ENCODE measurements at regions not wholly inside any gene's neighbourhood (a gene's known extent, or its start where the extent isn't known, plus 50 kb on each side); places are given as distances from the start of the nearest gene placed in this dataset.

DNA sequence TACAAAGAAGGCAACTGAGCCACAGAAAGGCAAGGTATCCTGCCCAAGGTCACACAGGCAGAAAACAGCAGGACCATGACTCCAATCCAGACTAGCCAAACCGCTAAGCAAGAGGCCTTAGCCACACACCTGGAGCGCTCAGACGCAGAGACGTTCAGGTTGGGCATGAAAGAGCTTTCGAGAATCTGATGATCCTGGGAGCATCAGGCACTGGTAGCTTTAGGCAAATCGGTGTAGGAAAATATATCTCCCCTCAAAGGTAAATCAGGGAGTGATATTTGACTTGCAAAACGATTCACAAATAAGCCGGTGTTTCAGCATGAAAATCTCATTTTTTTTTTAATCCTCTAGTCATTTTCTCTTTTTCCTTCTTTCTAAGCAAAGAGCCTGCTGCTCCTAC, 279.0 kb downstream of the MRTFB start:
- Mint-ChIP-seq H3K36me3 (no peaks in the 10 kb centered on the region), H3K4me3 (no peak overlapping the region), H3K9me3 (no peaks in the 10 kb centered on the region), H3K4me1 (peaks cover 6% of the 10 kb centered on the region), H3K27ac (no peak overlapping the region), H3K27me3 (peaks cover 4% of the 10 kb centered on the region)
- no peak for DNase-seq

DNA sequence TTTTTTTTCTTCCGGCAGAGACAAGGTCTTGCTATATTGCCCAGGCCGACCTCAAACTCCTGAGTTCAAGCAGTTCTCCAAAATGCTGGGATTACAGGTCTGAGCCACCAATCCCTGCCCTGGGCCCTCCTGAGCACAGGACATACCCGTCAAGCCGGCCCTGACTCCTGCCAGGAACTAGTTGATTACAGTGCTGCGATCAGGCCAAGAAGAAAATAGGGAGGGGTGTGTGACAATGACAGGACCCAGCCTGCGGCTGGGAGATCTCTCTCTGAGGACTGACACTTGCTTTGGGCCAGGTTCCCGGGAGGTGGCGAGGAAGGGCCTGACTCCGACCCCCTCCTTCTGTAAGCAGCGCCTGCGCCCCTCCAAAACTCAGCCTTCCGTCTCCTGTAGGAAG, 276.6 kb downstream of the MRTFB start:
- no peak overlapping the region for H3K4me3 Mint-ChIP-seq
- no peaks in the 10 kb centered on the region for H3K36me3 Mint-ChIP-seq
- DNase-seq: no peak
- peaks cover 3% of the 10 kb centered on the region for H3K9me3 Mint-ChIP-seq
- H3K27ac Mint-ChIP-seq: no peak overlapping the region
- H3K4me1 Mint-ChIP-seq: no peaks in the 10 kb centered on the region
- H3K27me3 Mint-ChIP-seq: peaks cover 4% of the 10 kb centered on the region

DNA sequence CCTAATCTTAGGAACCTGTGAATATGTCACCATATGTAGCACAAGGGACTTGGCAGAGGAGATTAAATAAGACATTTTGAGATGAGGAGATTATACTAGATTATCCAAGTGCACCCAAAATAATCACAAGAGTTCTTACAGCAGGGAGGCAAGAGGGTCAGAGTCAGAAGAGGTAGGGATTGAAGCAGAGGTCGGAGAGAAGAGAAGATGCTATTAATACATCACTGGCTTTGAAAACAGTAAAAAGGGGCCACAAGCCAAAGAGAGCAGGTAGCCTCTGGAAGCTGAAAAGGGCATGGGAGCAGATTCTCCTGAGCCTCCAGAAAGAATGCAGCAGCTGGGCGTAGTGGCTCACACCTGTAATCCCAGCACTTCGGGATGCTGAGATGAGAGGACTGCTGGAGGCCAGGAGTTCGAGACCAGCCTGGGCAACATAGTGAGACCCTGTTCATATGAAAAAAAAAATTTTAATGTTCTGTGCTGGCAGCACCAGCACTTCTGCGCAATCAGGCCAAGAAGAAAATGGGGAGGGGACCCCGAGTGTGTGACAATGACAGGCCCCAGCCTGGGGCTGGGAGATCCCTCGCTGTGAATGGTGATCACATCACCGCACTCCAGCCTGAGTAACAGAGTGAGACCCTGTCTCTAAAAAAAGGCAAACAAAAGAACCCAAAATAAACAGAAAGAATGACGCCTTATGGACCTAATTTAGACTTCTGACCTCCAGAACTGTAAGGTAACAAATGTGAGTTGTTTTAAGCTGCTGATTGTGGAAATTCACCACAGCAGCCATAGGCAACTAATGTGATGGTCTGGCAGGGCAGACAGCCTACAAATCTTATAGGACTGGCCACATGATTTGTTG, 275.4 kb downstream of the MRTFB start:
- Mint-ChIP-seq H3K4me1 (no peaks in the 10 kb centered on the region), H3K9me3 (peaks cover 7% of the 10 kb centered on the region), H3K36me3 (no peaks in the 10 kb centered on the region), H3K27me3 (peaks cover 4% of the 10 kb centered on the region), H3K27ac (no peak overlapping the region), H3K4me3 (no peak overlapping the region)
- no peak for DNase-seq

DNA sequence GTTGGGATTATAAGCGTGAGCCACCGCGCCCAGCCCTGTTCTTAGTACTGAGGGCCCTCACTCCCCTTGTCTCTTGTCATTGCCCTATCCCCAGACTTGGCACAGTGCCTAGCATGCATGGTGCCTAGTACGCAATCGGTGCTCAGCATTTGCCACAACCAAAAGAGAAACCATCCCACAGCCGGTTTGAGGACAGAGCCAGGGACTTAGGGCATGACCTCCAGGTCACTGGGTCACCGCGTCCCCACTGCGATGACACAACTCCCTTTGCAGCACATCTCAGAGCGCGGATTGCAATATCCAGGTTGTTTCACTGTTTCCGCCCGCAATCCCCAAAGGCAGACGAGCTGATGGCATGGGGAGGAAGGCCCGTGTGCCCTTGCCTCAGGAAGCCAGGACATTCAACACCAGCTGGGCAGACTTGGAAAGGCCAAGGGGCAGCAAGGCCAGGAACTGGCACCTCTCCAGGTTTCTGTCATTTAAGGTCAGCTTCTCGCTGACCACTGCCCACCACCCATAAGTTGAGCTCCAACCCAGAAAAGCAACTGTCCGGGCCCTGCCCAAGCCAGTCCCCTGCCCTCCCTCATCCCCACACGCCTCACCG, 274.5 kb downstream of the MRTFB start:
- peaks cover 7% of the 10 kb centered on the region for H3K9me3 Mint-ChIP-seq
- H3K27ac Mint-ChIP-seq: no peak overlapping the region
- no peak overlapping the region for H3K4me3 Mint-ChIP-seq
- no peaks in the 10 kb centered on the region for H3K4me1 Mint-ChIP-seq
- DNase-seq: no peak
- H3K36me3 Mint-ChIP-seq: no peaks in the 10 kb centered on the region
- H3K27me3 Mint-ChIP-seq: peaks cover 4% of the 10 kb centered on the region

DNA sequence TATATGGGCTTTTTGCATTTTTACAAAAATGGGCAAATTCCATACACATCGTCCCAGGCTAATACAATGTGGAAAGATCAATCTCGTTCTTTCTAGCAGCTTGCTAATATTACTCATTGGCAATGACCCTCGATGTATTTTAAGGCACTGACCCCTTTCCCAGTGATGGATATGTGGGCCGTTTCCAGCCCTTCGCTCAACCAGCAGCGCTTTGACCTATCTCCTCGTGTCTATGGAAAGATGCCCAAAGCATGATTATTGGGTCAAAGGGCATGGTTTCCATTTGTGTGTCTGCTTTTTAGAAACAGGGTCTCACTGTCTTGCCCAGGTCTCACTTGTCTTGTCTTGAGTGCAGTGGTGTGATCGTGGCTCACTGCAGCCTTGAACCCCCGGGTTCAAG, 273.8 kb downstream of the MRTFB start:
- Mint-ChIP-seq H3K27me3 (peaks cover 4% of the 10 kb centered on the region), H3K36me3 (no peaks in the 10 kb centered on the region), H3K27ac (no peak overlapping the region), H3K4me3 (no peak overlapping the region), H3K9me3 (peaks cover 9% of the 10 kb centered on the region), H3K4me1 (no peaks in the 10 kb centered on the region)
- no peak for DNase-seq

DNA sequence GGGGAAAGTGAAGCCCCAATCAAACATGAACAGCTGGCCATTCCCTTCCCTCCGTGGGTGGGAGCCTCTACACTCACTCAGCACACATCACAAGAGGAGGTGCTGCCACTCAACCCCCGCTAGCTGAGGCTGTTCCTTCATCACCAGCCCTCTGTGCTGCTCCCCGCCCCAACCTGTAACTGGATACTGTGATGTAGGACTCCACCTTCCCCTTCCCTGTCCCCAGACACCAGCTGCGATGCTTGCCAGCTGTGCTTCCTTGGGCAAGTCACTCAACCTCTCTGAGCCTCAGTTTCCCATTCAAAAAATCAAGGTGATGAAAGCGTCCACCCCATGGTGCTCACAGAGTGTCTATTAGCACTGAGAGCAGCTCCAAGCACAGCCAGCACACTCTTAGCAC, 273.2 kb downstream of the MRTFB start:
- no peaks in the 10 kb centered on the region for H3K36me3 Mint-ChIP-seq
- H3K4me3 Mint-ChIP-seq: no peak overlapping the region
- H3K27me3 Mint-ChIP-seq: peaks cover 4% of the 10 kb centered on the region
- no peak overlapping the region for H3K27ac Mint-ChIP-seq
- H3K4me1 Mint-ChIP-seq: no peaks in the 10 kb centered on the region
- DNase-seq: no peak
- H3K9me3 Mint-ChIP-seq: peaks cover 9% of the 10 kb centered on the region

DNA sequence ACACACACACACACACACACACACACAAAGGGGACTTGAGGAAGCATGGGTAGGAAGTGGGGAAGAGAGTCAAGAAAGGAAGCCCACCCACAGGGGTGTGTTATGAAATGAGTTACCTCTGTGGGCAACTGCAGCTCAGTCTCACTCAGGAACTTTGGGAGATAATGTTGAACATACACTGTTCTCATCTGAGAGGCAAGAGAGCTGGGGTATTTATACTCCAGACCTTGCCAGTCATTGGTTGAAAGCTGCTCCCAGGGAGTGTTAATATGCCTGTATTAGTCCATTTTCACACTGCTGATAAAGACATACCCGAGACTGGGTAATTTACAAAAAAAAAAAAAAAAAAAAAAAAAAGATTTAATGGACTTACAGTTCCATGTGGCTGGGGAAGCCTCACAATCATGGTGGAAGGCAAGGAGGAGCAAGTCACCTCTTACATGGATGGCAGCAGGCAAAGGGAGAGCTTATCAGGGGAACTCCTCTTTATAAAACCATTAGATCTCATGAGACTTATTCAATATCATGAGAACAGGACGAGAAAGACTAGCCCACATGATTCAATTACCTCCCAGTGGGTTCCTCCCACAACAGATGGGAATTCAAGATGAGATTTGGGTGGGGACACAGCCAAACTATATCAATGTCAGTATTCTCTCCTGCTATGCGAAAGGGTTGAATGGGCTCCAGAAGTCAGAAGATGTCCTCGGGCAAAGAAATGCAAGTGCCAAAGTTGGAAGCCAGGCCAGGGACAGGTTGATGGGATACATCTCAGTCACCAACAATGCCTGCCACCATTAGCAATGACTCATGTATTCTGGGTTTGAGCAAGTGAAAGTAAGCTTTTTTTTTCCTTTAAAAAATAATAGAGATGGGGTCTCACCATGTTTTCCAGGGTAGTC, 270.5 kb downstream of the MRTFB start:
- Mint-ChIP-seq H3K27me3 (peaks cover 4% of the 10 kb centered on the region), H3K4me1 (no peaks in the 10 kb centered on the region), H3K4me3 (no peak overlapping the region), H3K27ac (no peak overlapping the region), H3K36me3 (no peaks in the 10 kb centered on the region), H3K9me3 (peaks cover 9% of the 10 kb centered on the region)
- DNase-seq: no peak

DNA sequence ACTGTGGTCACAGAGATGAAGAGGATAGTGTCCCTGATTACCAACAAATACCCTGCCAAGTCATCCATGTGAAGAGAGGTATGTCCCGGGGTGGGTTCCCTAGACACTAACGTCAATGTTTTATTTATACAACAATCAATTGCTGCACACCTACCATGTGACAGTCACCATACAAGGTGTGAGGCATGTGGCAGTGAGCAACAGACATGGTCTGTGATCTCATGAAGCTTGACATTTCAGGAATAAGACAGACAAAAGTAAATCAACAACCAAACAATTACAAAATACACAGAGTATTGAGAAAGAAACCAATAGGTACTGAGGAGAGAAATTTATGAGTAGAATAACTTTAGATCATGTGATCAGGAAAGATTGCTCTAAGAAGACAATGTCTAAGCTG, 268.6 kb downstream of the MRTFB start:
- H3K27ac Mint-ChIP-seq: no peak overlapping the region
- no peaks in the 10 kb centered on the region for H3K36me3 Mint-ChIP-seq
- no peak for DNase-seq
- H3K27me3 Mint-ChIP-seq: no peaks in the 10 kb centered on the region
- H3K4me1 Mint-ChIP-seq: no peaks in the 10 kb centered on the region
- peaks cover 9% of the 10 kb centered on the region for H3K9me3 Mint-ChIP-seq
- H3K4me3 Mint-ChIP-seq: no peak overlapping the region

DNA sequence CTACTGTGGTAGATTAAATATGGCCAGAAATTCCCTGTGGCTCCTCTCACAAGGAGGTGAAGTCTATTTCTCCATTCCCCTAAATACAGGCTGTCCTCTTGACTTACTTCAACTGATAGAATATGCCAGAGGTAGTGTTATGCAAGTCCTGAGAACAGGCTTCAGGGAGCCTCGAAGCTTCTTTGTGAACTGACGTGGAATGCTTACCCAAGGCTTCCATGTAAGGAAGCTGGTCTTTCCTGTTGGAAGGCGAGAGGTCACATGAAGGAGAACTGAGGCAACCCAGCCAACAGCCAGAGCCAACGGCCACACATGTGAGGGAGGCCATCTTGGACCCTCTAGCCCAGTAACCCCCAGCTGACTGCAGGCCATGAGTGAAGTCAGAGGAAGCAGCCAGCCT, 267.9 kb downstream of the MRTFB start:
- H3K4me3 Mint-ChIP-seq: no peak overlapping the region
- H3K4me1 Mint-ChIP-seq: no peaks in the 10 kb centered on the region
- H3K27me3 Mint-ChIP-seq: no peaks in the 10 kb centered on the region
- no peak overlapping the region for H3K27ac Mint-ChIP-seq
- H3K9me3 Mint-ChIP-seq: peaks cover 9% of the 10 kb centered on the region
- no peak for DNase-seq
- H3K36me3 Mint-ChIP-seq: no peaks in the 10 kb centered on the region

DNA sequence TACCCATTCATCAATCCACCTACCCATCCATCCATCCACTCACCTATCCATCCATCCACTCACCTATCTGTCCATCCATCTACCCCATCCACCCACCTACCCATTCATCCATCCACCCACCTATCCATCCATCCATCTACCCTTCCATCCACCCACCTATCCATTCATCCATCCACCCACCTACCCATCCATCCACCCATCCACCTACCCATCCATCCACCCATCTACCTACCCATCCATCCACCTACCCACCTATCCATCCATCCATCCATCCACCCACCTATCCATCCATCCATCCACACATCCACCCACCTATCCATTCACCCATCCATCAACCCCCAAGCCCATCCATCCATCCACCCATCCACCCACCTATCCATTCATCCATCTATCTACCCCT, 267.1 kb downstream of the MRTFB start:
- no peaks in the 10 kb centered on the region for H3K36me3 Mint-ChIP-seq
- no peak overlapping the region for H3K27ac Mint-ChIP-seq
- no peaks in the 10 kb centered on the region for H3K4me1 Mint-ChIP-seq
- H3K4me3 Mint-ChIP-seq: no peak overlapping the region
- H3K27me3 Mint-ChIP-seq: no peaks in the 10 kb centered on the region
- DNase-seq: no peak
- peaks cover 9% of the 10 kb centered on the region for H3K9me3 Mint-ChIP-seq

DNA sequence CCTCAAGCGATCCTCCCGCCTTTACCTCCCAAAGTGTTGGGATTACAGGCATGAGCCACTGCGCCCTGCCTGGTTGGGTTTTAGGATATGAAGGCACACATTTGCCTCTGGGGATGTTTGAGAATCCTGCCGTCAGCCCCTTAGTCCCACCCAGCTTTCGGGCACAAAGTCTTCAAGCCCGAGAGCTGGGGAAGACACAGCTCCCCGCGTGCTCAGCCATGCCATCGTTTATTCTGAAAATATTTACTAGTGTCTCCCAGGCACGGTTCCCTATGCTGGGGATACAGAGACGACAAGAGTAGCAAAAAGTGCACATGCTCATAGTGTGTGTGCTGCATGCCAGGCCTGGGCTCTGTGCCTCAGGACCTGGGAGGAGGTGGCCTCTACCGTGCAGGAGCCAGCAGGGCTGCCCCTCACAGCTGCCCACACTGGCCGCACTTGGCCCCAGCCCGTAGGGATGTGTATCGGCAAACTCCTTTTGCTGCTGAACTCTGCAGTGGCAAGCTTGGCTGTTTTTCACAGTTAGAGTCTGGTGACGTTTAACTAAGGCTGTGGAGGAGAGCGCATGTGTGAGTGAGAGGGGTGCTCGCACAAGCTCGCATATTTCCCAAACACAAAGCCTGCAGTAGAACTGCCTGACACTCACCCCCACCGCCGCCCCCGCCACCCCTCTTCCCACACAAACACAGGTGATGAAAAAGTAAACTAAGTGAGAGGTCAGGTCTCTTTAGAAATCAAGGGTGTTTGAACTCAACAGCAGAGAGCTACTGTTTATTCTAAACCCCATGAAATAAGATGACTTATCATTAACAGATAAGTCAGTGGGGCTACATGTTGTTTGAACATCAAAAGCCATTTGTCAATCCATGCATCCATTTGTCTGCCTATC, 266.4 kb downstream of the MRTFB start:
- Mint-ChIP-seq H3K9me3 (peaks cover 6% of the 10 kb centered on the region), H3K4me3 (no peak overlapping the region), H3K27me3 (no peaks in the 10 kb centered on the region), H3K36me3 (no peaks in the 10 kb centered on the region), H3K27ac (no peak overlapping the region), H3K4me1 (no peaks in the 10 kb centered on the region)
- DNase-seq: no peak

DNA sequence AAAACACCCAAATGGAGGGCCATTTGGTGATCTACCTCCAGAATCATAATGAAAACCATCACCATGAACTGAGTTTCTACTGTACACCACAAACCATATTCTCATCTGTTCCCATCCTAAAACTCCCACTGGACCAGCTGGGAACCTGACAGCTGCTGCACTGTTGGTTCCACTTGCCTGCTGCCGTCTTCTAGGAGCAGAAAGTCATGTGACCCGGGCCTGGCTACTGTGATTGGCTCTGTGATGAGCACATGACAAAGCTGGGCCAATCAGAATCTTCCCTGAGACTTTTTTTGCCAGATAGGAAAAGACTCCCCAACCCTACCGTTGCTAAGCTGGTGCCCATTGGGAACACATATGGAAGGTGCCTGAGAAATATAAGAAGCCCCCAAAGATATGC, 264.2 kb downstream of the MRTFB start:
- H3K9me3 Mint-ChIP-seq: peaks cover 2% of the 10 kb centered on the region
- H3K4me3 Mint-ChIP-seq: no peak overlapping the region
- no peaks in the 10 kb centered on the region for H3K27me3 Mint-ChIP-seq
- no peaks in the 10 kb centered on the region for H3K36me3 Mint-ChIP-seq
- DNase-seq: no peak
- no peaks in the 10 kb centered on the region for H3K4me1 Mint-ChIP-seq
- H3K27ac Mint-ChIP-seq: no peak overlapping the region

DNA sequence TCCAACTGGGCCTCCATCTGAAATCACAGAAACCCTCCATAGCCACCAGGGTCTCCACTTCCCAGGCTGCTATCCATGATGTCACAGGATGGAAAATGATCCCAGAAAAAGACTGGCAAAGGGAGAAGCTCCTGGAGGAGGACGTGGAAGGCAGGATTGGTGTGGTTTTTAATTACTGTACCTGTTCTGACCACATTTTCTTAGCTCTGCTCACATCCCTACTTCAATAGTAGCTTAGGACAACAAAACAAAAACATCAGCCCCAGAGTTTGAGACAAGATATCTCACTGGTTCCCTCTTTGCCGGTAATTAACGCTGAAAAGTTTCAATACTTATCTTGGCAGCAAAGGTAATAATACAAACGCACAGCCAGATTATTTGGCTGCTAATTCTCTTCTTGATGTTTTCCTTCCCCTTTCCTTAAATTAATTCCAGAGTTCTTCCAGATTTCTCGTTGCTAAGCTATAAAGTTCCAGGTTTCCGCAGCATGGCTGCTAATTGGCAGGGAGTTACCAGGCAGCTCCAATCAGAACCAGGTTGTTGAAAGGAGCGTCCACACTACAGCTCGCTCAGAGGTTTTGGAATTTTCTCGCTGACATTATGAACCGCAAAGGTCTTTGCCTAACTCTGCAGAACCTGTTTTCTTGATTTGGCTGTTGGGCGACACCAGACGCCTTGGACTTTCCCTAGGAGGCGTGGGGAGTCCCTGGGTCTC, 263.4 kb downstream of the MRTFB start:
- no peak for DNase-seq
- Mint-ChIP-seq H3K4me1 (peaks cover 4% of the 10 kb centered on the region), H3K4me3 (no peak overlapping the region), H3K27me3 (no peaks in the 10 kb centered on the region), H3K36me3 (no peaks in the 10 kb centered on the region), H3K27ac (no peak overlapping the region), H3K9me3 (no peaks in the 10 kb centered on the region)

DNA sequence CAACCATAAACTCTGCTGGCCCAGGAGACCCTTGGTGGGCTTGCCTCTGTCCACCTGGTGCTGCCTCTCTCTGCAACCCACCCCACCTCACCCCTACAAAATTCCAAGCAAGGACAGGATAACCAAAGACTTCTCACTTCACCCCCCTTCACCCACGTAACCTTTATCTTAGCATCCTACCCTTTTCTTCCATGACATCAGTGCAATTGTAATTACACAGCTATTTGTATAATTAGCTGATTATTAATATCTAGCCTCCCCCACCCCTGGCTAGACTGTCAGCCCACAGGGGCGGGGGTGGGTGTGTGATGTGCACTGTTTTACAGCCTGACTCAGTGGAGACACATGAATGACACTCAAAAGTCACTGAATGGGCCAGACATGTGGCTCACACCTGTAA, 262.2 kb downstream of the MRTFB start:
- Mint-ChIP-seq H3K4me1 (peaks cover 4% of the 10 kb centered on the region), H3K36me3 (no peaks in the 10 kb centered on the region), H3K4me3 (no peak overlapping the region), H3K27me3 (no peaks in the 10 kb centered on the region), H3K9me3 (no peaks in the 10 kb centered on the region), H3K27ac (no peak overlapping the region)
- no peak for DNase-seq

All from activated naive CD8-positive, alpha-beta T cell treated with anti-CD3 and anti-CD28 coated beads for 36 hours (primary cell).